BLaER1 (cell line): ENCODE measurements at regions not wholly inside any gene's neighbourhood (a gene's known extent, or its start where the extent isn't known, plus 50 kb on each side); places are given as distances from the start of the nearest gene placed in this dataset.
"Not testable (repeated sequence)": the region's sequence is repeated elsewhere in the genome, so short reads cannot be mapped to it uniquely, and the experiment has no call there.

ENCODE experiments used
- H3K27ac ChIP-seq: shearing (Covaris generic); formaldehyde crosslinking; 2 replicates; pipeline ENCODE4 v1.8.1; 2022
- H3K27me3 ChIP-seq: shearing (Covaris generic); formaldehyde crosslinking; 2 replicates; pipeline ENCODE4 v1.8.1; 2022
- H3K36me3 ChIP-seq: shearing (Covaris generic); formaldehyde crosslinking; 2 replicates; pipeline ENCODE4 v1.8.1; 2022
- H3K4me1 ChIP-seq: shearing (Covaris generic); formaldehyde crosslinking; 2 replicates; pipeline ENCODE4 v1.8.1; 2022
- H3K4me2 ChIP-seq: shearing (Covaris generic); formaldehyde crosslinking; 2 replicates; pipeline ENCODE4 v1.8.1; 2022
- H3K4me3 ChIP-seq: shearing (Covaris generic); formaldehyde crosslinking; 2 replicates; pipeline ENCODE4 v1.8.1; 2022
- H3K9ac ChIP-seq: shearing (Covaris generic); formaldehyde crosslinking; 2 replicates; pipeline ENCODE4 v1.8.1; 2022
- H3K9me3 ChIP-seq: shearing (Covaris generic); formaldehyde crosslinking; 2 replicates; pipeline ENCODE4 v1.8.1; 2022
- H4K20me1 ChIP-seq: shearing (Covaris generic); formaldehyde crosslinking; 2 replicates; pipeline ENCODE4 v1.8.1; 2022
- Cebpa-rat ChIP-seq: shearing (Covaris generic); IDR thresholded peaks from 2 replicates; pipeline ENCODE4 v1.8.1; 2022

GRCh38 chr4:20178902-20179576 lies 72.7 kb upstream of the SLIT2 start:
- no peak overlapping the region for H3K9ac ChIP-seq
- H3K36me3 ChIP-seq, result no peaks in the 10 kb centered on the region
- no peak for TF ChIP-seq Cebpa-rat
- H3K4me2 ChIP-seq, result no peak overlapping the region
- no peak overlapping the region for H3K27ac ChIP-seq
- no peaks in the 10 kb centered on the region for H3K4me1 ChIP-seq
- no peaks in the 10 kb centered on the region for H3K27me3 ChIP-seq
- H4K20me1 ChIP-seq, result no peaks in the 10 kb centered on the region
- peaks cover 8% of the 10 kb centered on the region; the same call in 1 of the 2 replicates for H3K9me3 ChIP-seq
- H3K4me3 ChIP-seq, result no peak overlapping the region

GRCh38 chr4:20176881-20177280 lies 74.8 kb upstream of the SLIT2 start:
- Histone ChIP-seq H3K4me1 (no peaks in the 10 kb centered on the region), H3K9me3 (peaks cover 8% of the 10 kb centered on the region; the same call in 1 of the 2 replicates)
- no peak for TF ChIP-seq Cebpa-rat

GRCh38 chr4:20172070-20172760 lies 79.5 kb upstream of the SLIT2 start:
- H3K4me1 ChIP-seq, result no peaks in the 10 kb centered on the region
- no peak for TF ChIP-seq Cebpa-rat
- H3K9me3 ChIP-seq, result no peaks in the 10 kb centered on the region

More at GRCh38 chr4:20176881-20177280, 74.8 kb upstream of the SLIT2 start:
- Histone ChIP-seq H3K36me3 (no peaks in the 10 kb centered on the region), H3K4me2 (no peak overlapping the region), H3K4me3 (no peak overlapping the region), H3K27me3 (no peaks in the 10 kb centered on the region), H4K20me1 (no peaks in the 10 kb centered on the region), H3K9ac (no peak overlapping the region), H3K27ac (no peak overlapping the region)

GRCh38 chr4:20166544-20166943 lies 85.2 kb upstream of the SLIT2 start:
- no peak for TF ChIP-seq Cebpa-rat
- H3K4me1 ChIP-seq, result no peaks in the 10 kb centered on the region
- no peaks in the 10 kb centered on the region for H3K36me3 ChIP-seq
- H3K4me2 ChIP-seq, result no peak overlapping the region
- H3K9ac ChIP-seq, result no peak overlapping the region
- H3K27me3 ChIP-seq, result no peaks in the 10 kb centered on the region
- no peak overlapping the region for H3K4me3 ChIP-seq
- no peak overlapping the region for H3K27ac ChIP-seq
- H3K9me3 ChIP-seq, result no peaks in the 10 kb centered on the region
- H4K20me1 ChIP-seq, result no peaks in the 10 kb centered on the region

More at GRCh38 chr4:20172070-20172760, 79.5 kb upstream of the SLIT2 start:
- Histone ChIP-seq H3K4me2 (no peak overlapping the region), H3K36me3 (no peaks in the 10 kb centered on the region), H3K4me3 (no peak overlapping the region), H3K27ac (no peak overlapping the region), H3K9ac (no peak overlapping the region), H3K27me3 (no peaks in the 10 kb centered on the region), H4K20me1 (no peaks in the 10 kb centered on the region)

GRCh38 chr4:20159516-20159915 lies 92.2 kb upstream of the SLIT2 start:
- no peak overlapping the region for H3K9ac ChIP-seq
- no peaks in the 10 kb centered on the region for H3K36me3 ChIP-seq
- H3K27ac ChIP-seq, result no peak overlapping the region
- TF ChIP-seq Cebpa-rat, result no peak
- no peaks in the 10 kb centered on the region for H3K27me3 ChIP-seq
- no peak overlapping the region for H3K4me3 ChIP-seq
- no peak overlapping the region for H3K4me2 ChIP-seq
- H3K4me1 ChIP-seq, result no peaks in the 10 kb centered on the region
- no peaks in the 10 kb centered on the region for H4K20me1 ChIP-seq
- no peaks in the 10 kb centered on the region for H3K9me3 ChIP-seq

GRCh38 chr4:20158195-20158594 lies 93.5 kb upstream of the SLIT2 start:
- H3K9ac ChIP-seq, result no peak overlapping the region
- no peaks in the 10 kb centered on the region for H3K9me3 ChIP-seq
- no peak overlapping the region for H3K4me3 ChIP-seq
- no peak overlapping the region for H3K4me2 ChIP-seq
- no peaks in the 10 kb centered on the region for H3K36me3 ChIP-seq
- no peaks in the 10 kb centered on the region for H3K4me1 ChIP-seq
- no peaks in the 10 kb centered on the region for H4K20me1 ChIP-seq
- no peak overlapping the region for H3K27ac ChIP-seq
- H3K27me3 ChIP-seq, result no peaks in the 10 kb centered on the region
- TF ChIP-seq Cebpa-rat, result no peak

GRCh38 chr4:20151436-20151835 lies 100.3 kb upstream of the SLIT2 start:
- Histone ChIP-seq H3K4me1 (no peaks in the 10 kb centered on the region), H3K4me2 (no peak overlapping the region), H4K20me1 (no peaks in the 10 kb centered on the region)

GRCh38 chr4:20149143-20149542 lies 102.6 kb upstream of the SLIT2 start:
- H3K9me3 ChIP-seq, H3K9ac ChIP-seq, H4K20me1 ChIP-seq, H3K36me3 ChIP-seq, H3K4me2 ChIP-seq, H3K4me3 ChIP-seq, H3K4me1 ChIP-seq, H3K27me3 ChIP-seq, H3K27ac ChIP-seq: not testable (repeated sequence)

More at GRCh38 chr4:20151436-20151835, 100.3 kb upstream of the SLIT2 start:
- Histone ChIP-seq H3K9ac (no peak overlapping the region), H3K36me3 (no peaks in the 10 kb centered on the region), H3K27me3 (no peaks in the 10 kb centered on the region), H3K9me3 (no peaks in the 10 kb centered on the region), H3K27ac (no peak overlapping the region), H3K4me3 (no peak overlapping the region)
- TF ChIP-seq Cebpa-rat, result no peak

GRCh38 chr4:20137176-20137575 lies 114.5 kb upstream of the SLIT2 start:
- H4K20me1 ChIP-seq, result no peaks in the 10 kb centered on the region
- TF ChIP-seq Cebpa-rat, result no peak
- H3K27ac ChIP-seq, result no peak overlapping the region
- H3K9me3 ChIP-seq, result peaks cover 4% of the 10 kb centered on the region; the same call in 1 of the 2 replicates
- no peaks in the 10 kb centered on the region for H3K4me1 ChIP-seq
- no peak overlapping the region for H3K9ac ChIP-seq
- H3K4me2 ChIP-seq, result no peak overlapping the region
- no peak overlapping the region for H3K4me3 ChIP-seq
- H3K27me3 ChIP-seq, result no peaks in the 10 kb centered on the region
- H3K36me3 ChIP-seq, result no peaks in the 10 kb centered on the region

- no peaks in the 10 kb centered on the region for H4K20me1 ChIP-seq
- H3K27me3 ChIP-seq, result no peaks in the 10 kb centered on the region
- no peaks in the 10 kb centered on the region for H3K9me3 ChIP-seq
- no peak overlapping the region for H3K27ac ChIP-seq
- H3K36me3 ChIP-seq, result no peaks in the 10 kb centered on the region
- no peak overlapping the region for H3K4me2 ChIP-seq
- H3K9ac ChIP-seq, result no peak overlapping the region
- TF ChIP-seq Cebpa-rat, result no peak
- H3K4me3 ChIP-seq, result no peak overlapping the region
- H3K4me1 ChIP-seq, result no peaks in the 10 kb centered on the region
Measured at GRCh38 chr4:20127626-20128025, 124.1 kb upstream of the SLIT2 start.
